Smooth muscle cell (in vitro differentiated cells): ENCODE measurements at regions not wholly inside any gene's neighbourhood (a gene's known extent, or its start where the extent isn't known, plus 50 kb on each side); places are given as distances from the start of the nearest gene placed in this dataset.
A peak's percentile ranks its signal among the peaks of the same experiment; 100 is the strongest.

ENCODE experiments used
- DNase-seq: peaks from one replicate; lab custom pipeline; 2025; ENCODE audit not compliant: unreplicated experiment; lab: John Stamatoyannopoulos, UW
- H2AFZ ChIP-seq: fragments of 200-600 bp; sonication (generic); 2 replicates; pipeline ENCODE4 v1.6.0; 2016; ENCODE audit warnings: antibody characterized with exemption, low read depth, mild to moderate bottlenecking
- H3F3A ChIP-seq: fragments of 200-600 bp; sonication (generic); 2 replicates; pipeline ENCODE4 v1.6.0; 2017; ENCODE audit warnings: antibody characterized with exemption, low read depth
- H3K27ac ChIP-seq: fragments of 200-600 bp; sonication (generic); 2 replicates; pipeline ENCODE4 v1.5.1; 2016; ENCODE audit warnings: low read depth, mild to moderate bottlenecking
- H3K27me3 ChIP-seq: fragments of 200-600 bp; sonication (generic); 2 replicates; pipeline ENCODE4 v1.6.1; 2016; ENCODE audit warnings: low read depth, mild to moderate bottlenecking
- H3K36me3 ChIP-seq: fragments of 200-600 bp; sonication (generic); 2 replicates; pipeline ENCODE4 v1.5.1; 2016; ENCODE audit warnings: low read depth
- H3K4me1 ChIP-seq: fragments of 200-600 bp; sonication (generic); 2 replicates; pipeline ENCODE4 v1.5.1; 2016; ENCODE audit warnings: low read depth
- H3K4me2 ChIP-seq: fragments of 200-600 bp; sonication (generic); 2 replicates; pipeline ENCODE4 v1.6.0; 2016; ENCODE audit warnings: mild to moderate bottlenecking
- H3K4me3 ChIP-seq: fragments of 200-600 bp; sonication (generic); 2 replicates; pipeline ENCODE4 v1.5.1; 2016; ENCODE audit warnings: mild to moderate bottlenecking
- H3K79me2 ChIP-seq: fragments of 200-600 bp; sonication (generic); 2 replicates; pipeline ENCODE4 v1.6.0; 2016; ENCODE audit warnings: low read depth, mild to moderate bottlenecking
- H3K9ac ChIP-seq: fragments of 200-600 bp; sonication (generic); 2 replicates; pipeline ENCODE4 v1.6.0; 2016; ENCODE audit warnings: low read depth
- H3K9me3 ChIP-seq: fragments of 200-600 bp; sonication (generic); replicated peaks from 2 replicates; pipeline ENCODE4 v1.5.1; 2016; ENCODE audit warnings: low read depth
- H4K20me1 ChIP-seq: fragments of 200-600 bp; sonication (generic); 2 replicates; pipeline ENCODE4 v1.6.0; 2016; ENCODE audit warnings: low read depth
- CTCF ChIP-seq: fragments of 200-600 bp; sonication (generic); IDR thresholded peaks from 2 replicates; pipeline ENCODE4 v1.5.1; 2017; ENCODE audit warnings: borderline replicate concordance, mild to moderate bottlenecking, antibody characterized with exemption; ENCODE audit not compliant: insufficient read depth, poor library complexity, severe bottlenecking
- WGBS: methylation state at CpG from one replicate; pipeline ENCODE4 v1.1.7; 2016; ENCODE audit warnings: low lambda C conversion rate; 5-methylcytosine and 5-hydroxymethylcytosine counted together

GRCh38 chr4:155526452-155527169 lies 140.0 kb upstream of the GUCY1A1 start:
- Histone ChIP-seq H3K79me2 (no peaks in the 10 kb centered on the region), H2AFZ (peak overlapping the region; percentile 34), H3K27ac (peak overlapping the region; percentile 94), H3K9ac (peak overlapping the region; percentile 21), H3K4me3 (peak overlapping the region; percentile 2), H3K9me3 (no peaks in the 10 kb centered on the region), H3K4me1 (peaks cover 26% of the 10 kb centered on the region), H3K27me3 (no peaks in the 10 kb centered on the region), H4K20me1 (no peaks in the 10 kb centered on the region), H3K4me2 (peak overlapping the region; percentile 81), H3K36me3 (no peaks in the 10 kb centered on the region), H3F3A (peaks cover 15% of the 10 kb centered on the region)
- TF ChIP-seq CTCF: no peak
- DNase-seq: no peak
- 50% methylated on average over 8 of the region's 8 CpGs for WGBS

GRCh38 chr4:155524926-155525455 lies 141.7 kb upstream of the GUCY1A1 start:
- Histone ChIP-seq H3K9me3 (no peaks in the 10 kb centered on the region), H3K36me3 (no peaks in the 10 kb centered on the region), H3K79me2 (no peaks in the 10 kb centered on the region), H2AFZ (no peak overlapping the region), H3K9ac (no peak overlapping the region), H3K27ac (peak overlapping the region; percentile 94), H3K4me2 (no peak overlapping the region), H3K27me3 (no peaks in the 10 kb centered on the region), H3K4me1 (peaks cover 24% of the 10 kb centered on the region), H4K20me1 (no peaks in the 10 kb centered on the region), H3F3A (peaks cover 27% of the 10 kb centered on the region), H3K4me3 (no peak overlapping the region)
- DNase-seq: no peak
- WGBS: 83% methylated on average over 3 of the region's 3 CpGs
- TF ChIP-seq CTCF: no peak

GRCh38 chr4:155523358-155523757 lies 143.3 kb upstream of the GUCY1A1 start:
- Histone ChIP-seq H3K9ac (peak overlapping the region; percentile 63), H3F3A (peaks cover 27% of the 10 kb centered on the region), H3K27me3 (no peaks in the 10 kb centered on the region), H3K9me3 (no peaks in the 10 kb centered on the region), H3K4me3 (no peak overlapping the region), H3K36me3 (no peaks in the 10 kb centered on the region), H2AFZ (peak overlapping the region; percentile 16), H3K79me2 (no peaks in the 10 kb centered on the region), H3K4me2 (peak overlapping the region; percentile 72), H3K4me1 (peaks cover 17% of the 10 kb centered on the region), H4K20me1 (no peaks in the 10 kb centered on the region), H3K27ac (peak overlapping the region; percentile 94)
- 28% methylated on average over 2 of the region's 2 CpGs for whole genome bisulfite sequencing
- no peak for TF ChIP-seq CTCF
- no peak for DNase-seq

- no peak overlapping the region for H2AFZ ChIP-seq
- H3K9ac ChIP-seq: peak overlapping the region; percentile 63
- H3F3A ChIP-seq: peaks cover 27% of the 10 kb centered on the region
- WGBS: 10% methylated on average over 2 of the region's 2 CpGs
- H3K36me3 ChIP-seq: no peaks in the 10 kb centered on the region
- H3K4me3 ChIP-seq: no peak overlapping the region
- DNase-seq: no peak
- peak overlapping the region; percentile 72 for H3K4me2 ChIP-seq
- no peak for TF ChIP-seq CTCF
- no peaks in the 10 kb centered on the region for H3K9me3 ChIP-seq
- H3K27me3 ChIP-seq: no peaks in the 10 kb centered on the region
- no peaks in the 10 kb centered on the region for H3K79me2 ChIP-seq
- no peaks in the 10 kb centered on the region for H4K20me1 ChIP-seq
- H3K4me1 ChIP-seq: peaks cover 17% of the 10 kb centered on the region
- H3K27ac ChIP-seq: peak overlapping the region; percentile 94
Observed at GRCh38 chr4:155522201-155522600, 144.4 kb upstream of the GUCY1A1 start.
